ENCODE measurements at regions not wholly inside any gene's neighbourhood (a gene's known extent, or its start where the extent isn't known, plus 50 kb on each side); places are given as distances from the start of the nearest gene placed in this dataset.

- TF ChIP-seq CTCF (IDR thresholded peaks at IDR 0.05) (no peak), POLR2A (IDR thresholded peaks at IDR 0.05) (no peak)
These were observed 106.8 kb downstream of the EIF4E start for GRCh38 chr4:98822144-98822543.

Data from testis (tissue), 2 donors.